Heart right ventricle (tissue), 16 donors: ENCODE measurements at regions not wholly inside any gene's neighbourhood (a gene's known extent, or its start where the extent isn't known, plus 50 kb on each side); places are given as distances from the start of the nearest gene placed in this dataset.

Experiments
- ATAC-seq, 8 donors: fragments of 200-7000 bp; cut with Tn5 transposase; one replicate each; pipeline ENCODE4 v1.9.1; 2020; ENCODE audit warnings: mild to moderate bottlenecking in 8 of 8, moderate library complexity in 8 of 8, moderate number of reproducible peaks in 1 of 8
- DNase-seq, 2 donors: peaks; one replicate each; pipeline ENCODE4 v3.0.0-alpha.2; 2020
- H3K27ac ChIP-seq, 10 donors: fragments of 200-600 bp; sonication (generic) in 2 of 10; one replicate each; pipeline versions ENCODE4 v1.5.0 to v1.8.0; 2020 to 2022; ENCODE audit warnings: mild to moderate bottlenecking in 3 of 10
- H3K27me3 ChIP-seq, 7 donors: fragments of 200-600 bp; one replicate each; pipeline ENCODE4 v1.8.0; 2021 to 2022; ENCODE audit warnings: mild to moderate bottlenecking in 2 of 7
- H3K36me3 ChIP-seq, 9 donors: fragments of 200-600 bp; sonication (generic) in 1 of 9; one replicate each; pipeline versions ENCODE4 v1.5.0 to v1.8.0; 2020 to 2022; ENCODE audit warnings: mild to moderate bottlenecking in 2 of 9
- H3K4me1 ChIP-seq, 9 donors: fragments of 200-600 bp; sonication (generic) in 1 of 9; one replicate each; pipeline versions ENCODE4 v1.5.0 to v1.8.0; 2020 to 2022; ENCODE audit warnings: mild to moderate bottlenecking in 4 of 9
- H3K4me3 ChIP-seq, 10 donors: fragments of 200-600 bp; sonication (generic) in 2 of 10; one replicate each; pipeline versions ENCODE4 v1.5.0 to v1.8.0; 2020 to 2022; ENCODE audit warnings: mild to moderate bottlenecking in 7 of 10, moderate library complexity in 2 of 10
- H3K9me3 ChIP-seq, 11 donors: fragments of 200-600 bp in 10 of 11; sonication (generic) in 2 of 11; one replicate each; pipeline versions ENCODE4 v1.5.0 to v1.8.0; 2013 to 2022; ENCODE audit warnings: mild to moderate bottlenecking in 2 of 11, control low read depth in 1 of 11, moderate library complexity in 1 of 11
- WGBS, 2 donors: extraction: QIAGEN DNeasy Blood & Tissue Kit; methylation state at CpG; one replicate each; pipeline ENCODE4 v1.1.7; 2013; ENCODE audit warnings: inconsistent platforms in 1 of 2; 5-methylcytosine and 5-hydroxymethylcytosine counted together
- intact Hi-C, 10 donors: fragments of 100-400 bp; cut with DNase I; formaldehyde crosslinking; loops; one replicate each; pipeline versions ENCODE4 v1.11.1 to v1.14.2; 2022
- TF ChIP-seq, protein P1 (sequence below), 9 donors: fragments of 200-600 bp; sonication (generic) in 2 of 9; IDR thresholded peaks; one replicate each; pipeline versions ENCODE4 v1.5.0 to v1.8.0; 2021 to 2022; ENCODE audit warnings: antibody characterized with exemption in 9 of 9, mild to moderate bottlenecking in 5 of 9, moderate library complexity in 1 of 9
- donor health status: Arrhythmogenic right ventricular cardiomyopathy.
- donor health status: ischemic (EF 13 %, LVEDD 7.1; RV severe dilation, severe dysfunction).
- donor health status: healthy with polysubstance abuse.
- donor health status: DM: no; HTN: yes; CAD: no.
- donor health status: DM: no; HTN: no; CAD: no.
- donor health status: ischemic (EF 25% LVEDD 6.9; RV normal size, moderate dysfunction).
- donor health status: ischemic (EF 25% LVEDD 5.7; RV mildly dilated, moderate dysfunction).
- donor health status: healthy.
- donor health status: DM: yes; HTN: yes; CAD: no.
- donor health status: Ischemic cardiomyopathy.
- donor health status: ischemic (EF 35%, LVEDD 5.7; RV mildly dilated, moderate dysfunction).
- donor health status: nonischemic (EF 11% LVEDD 7.7; RV severe dilation, severe dysfunction).
- donor health status: DM: yes; HTN: yes; CAD: no.
- donor health status: PGD.
- donor health status: ischemic (EF 29% LVEDD 5.4; RV normal size, mild dysfunction).
- donor health status: nonischemic (EF 23%, LVEDD 6.1; RV moderate dilation, normal function).

DNA sequence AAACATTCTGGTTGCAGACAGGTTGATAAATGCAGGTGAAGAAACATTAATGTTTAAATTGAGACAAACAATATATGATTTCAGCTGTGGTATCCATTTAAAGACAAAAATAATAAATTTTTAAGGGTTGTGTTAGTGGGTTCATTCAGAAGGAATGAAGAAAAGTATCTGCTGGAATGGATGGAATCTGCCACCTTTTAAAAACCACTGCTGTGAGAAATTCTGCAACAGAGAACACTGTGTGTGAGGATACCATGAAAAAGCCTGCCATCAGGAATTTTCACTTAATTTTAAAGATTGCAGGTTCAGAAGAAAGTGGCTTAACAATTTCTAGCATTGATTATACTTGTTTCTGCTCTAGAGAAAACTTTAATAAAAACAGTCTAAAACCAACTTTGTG is 184.6 kb upstream of the SOX5 start:
- Histone ChIP-seq H3K36me3 (no peaks in the 10 kb centered on the region), H3K4me3 (no peak overlapping the region), H3K9me3 (no peaks in the 10 kb centered on the region), H3K27ac (no peak overlapping the region), H3K4me1 (no peaks in the 10 kb centered on the region), H3K27me3 (no peaks in the 10 kb centered on the region)
- intact Hi-C loops, result no loop called here
- ATAC-seq (no peak), DNase-seq (no peak)
- TF ChIP-seq, protein P1, sequence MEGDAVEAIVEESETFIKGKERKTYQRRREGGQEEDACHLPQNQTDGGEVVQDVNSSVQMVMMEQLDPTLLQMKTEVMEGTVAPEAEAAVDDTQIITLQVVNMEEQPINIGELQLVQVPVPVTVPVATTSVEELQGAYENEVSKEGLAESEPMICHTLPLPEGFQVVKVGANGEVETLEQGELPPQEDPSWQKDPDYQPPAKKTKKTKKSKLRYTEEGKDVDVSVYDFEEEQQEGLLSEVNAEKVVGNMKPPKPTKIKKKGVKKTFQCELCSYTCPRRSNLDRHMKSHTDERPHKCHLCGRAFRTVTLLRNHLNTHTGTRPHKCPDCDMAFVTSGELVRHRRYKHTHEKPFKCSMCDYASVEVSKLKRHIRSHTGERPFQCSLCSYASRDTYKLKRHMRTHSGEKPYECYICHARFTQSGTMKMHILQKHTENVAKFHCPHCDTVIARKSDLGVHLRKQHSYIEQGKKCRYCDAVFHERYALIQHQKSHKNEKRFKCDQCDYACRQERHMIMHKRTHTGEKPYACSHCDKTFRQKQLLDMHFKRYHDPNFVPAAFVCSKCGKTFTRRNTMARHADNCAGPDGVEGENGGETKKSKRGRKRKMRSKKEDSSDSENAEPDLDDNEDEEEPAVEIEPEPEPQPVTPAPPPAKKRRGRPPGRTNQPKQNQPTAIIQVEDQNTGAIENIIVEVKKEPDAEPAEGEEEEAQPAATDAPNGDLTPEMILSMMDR (IDR thresholded peaks at IDR 0.05), result no peak

DNA sequence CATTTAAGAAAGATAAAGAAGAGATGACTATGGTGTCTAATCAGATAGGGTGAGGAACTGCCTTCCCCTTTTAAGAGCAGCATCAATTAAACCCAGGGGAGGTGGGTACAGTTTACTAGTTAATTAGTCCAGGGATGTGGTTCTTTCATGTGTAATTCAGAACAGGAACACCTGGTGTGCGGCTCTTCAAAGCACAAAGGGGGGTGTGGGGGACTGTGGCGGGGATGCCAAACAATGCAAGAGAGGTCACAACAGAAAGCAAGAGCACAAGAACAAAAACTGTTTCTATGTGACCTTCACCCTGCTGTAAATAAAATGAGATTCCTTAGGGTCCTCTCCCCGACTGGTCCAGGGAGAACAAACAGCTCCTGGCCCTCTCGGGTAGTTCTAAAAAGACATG is 183.9 kb upstream of the SOX5 start:
- no peaks in the 10 kb centered on the region for H3K9me3 ChIP-seq

DNA sequence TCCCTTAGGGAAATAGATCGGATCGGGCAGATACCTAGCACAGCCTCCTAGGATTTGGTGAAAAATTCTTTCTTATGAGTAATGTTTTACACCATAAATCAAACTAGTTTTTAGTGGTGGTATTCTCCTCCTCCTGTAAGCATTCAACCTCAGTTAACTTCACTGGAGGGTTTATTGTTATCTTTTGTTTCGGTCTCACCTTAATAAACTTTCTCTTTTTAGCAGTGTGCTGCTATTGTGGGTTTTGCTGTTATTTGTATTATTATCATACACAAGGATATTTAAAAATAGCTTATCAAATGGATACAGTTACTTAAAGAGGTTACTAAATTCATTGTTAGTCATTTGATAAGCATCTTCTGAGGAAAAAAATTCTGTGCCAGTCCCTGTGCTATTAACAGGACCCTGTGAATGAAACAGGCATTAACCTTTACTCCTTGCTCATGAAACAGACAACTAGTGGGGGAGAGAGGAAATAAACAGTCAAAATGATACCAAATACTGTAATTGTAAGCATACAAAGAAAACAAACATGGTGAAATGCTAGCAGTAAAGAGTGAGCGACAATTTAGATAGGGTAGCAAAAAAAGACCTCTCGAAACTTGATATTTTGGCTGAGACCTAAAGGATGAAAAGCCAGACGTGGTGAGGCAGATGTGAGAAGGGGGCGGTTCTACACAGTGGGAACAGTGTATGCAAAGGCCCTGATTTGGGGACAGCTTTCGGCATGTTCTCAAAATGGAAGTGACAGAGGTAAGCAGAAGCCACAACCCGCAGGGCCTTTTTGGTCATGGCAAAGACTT is 178.7 kb upstream of the SOX5 start:
- ATAC-seq, result no peak
- H3K27ac ChIP-seq, result no peak overlapping the region
- H3K4me1 ChIP-seq, result no peaks in the 10 kb centered on the region
- H3K9me3 ChIP-seq, result no peaks in the 10 kb centered on the region
- H3K27me3 ChIP-seq, result no peaks in the 10 kb centered on the region
- H3K4me3 ChIP-seq, result no peak overlapping the region
- DNase-seq, result no peak
- WGBS, 2 donors, result 92 to 94% methylated on average over 9 of the region's 9 CpGs
- intact Hi-C loops, result no loop called here
- TF ChIP-seq, protein P1 (IDR thresholded peaks at IDR 0.05), result no peak
- H3K36me3 ChIP-seq, result no peaks in the 10 kb centered on the region

More for the DNA sequence above, 183.9 kb upstream of the SOX5 start:
- DNase-seq (no peak), ATAC-seq (no peak)
- Histone ChIP-seq H3K27ac (no peak overlapping the region), H3K4me3 (no peak overlapping the region), H3K27me3 (no peaks in the 10 kb centered on the region), H3K36me3 (no peaks in the 10 kb centered on the region), H3K4me1 (no peaks in the 10 kb centered on the region)
- intact Hi-C loops, result no loop called here
- TF ChIP-seq, protein P1 (IDR thresholded peaks at IDR 0.05), result no peak
- WGBS, 2 donors, result 81 to 82% methylated on average over 4 of the region's 4 CpGs

DNA sequence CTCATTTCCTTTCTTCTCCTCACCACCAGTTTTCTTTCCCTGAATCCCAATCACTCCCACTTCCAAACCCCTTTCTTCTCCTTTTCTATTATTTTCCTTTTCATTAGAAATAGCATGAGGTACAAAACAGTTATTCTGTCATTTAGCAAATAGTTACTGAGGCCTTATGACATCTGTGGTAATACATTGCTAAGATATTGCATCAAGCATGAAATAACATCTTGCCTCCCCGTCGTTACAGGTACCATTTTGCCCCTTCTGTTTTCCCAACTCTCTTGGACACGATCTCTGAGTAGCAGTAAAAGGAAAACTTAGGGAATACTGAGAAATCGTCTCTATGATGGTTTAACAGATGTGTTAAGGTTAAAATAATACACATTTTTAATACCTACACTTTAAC is 175.8 kb upstream of the SOX5 start:
- DNase-seq, result no peak
- H3K36me3 ChIP-seq, result no peaks in the 10 kb centered on the region
- WGBS, 2 donors, result 91 to 92% methylated on average over 4 of the region's 4 CpGs
- no peak overlapping the region for H3K27ac ChIP-seq
- peaks cover 0 to 2% (median 0%) of the 10 kb centered on the region in 11 donors for H3K9me3 ChIP-seq
- H3K27me3 ChIP-seq, result no peaks in the 10 kb centered on the region
- H3K4me3 ChIP-seq, result no peak overlapping the region
- no peak for ATAC-seq
- intact Hi-C loops, result no loop called here
- TF ChIP-seq, protein P1 (IDR thresholded peaks at IDR 0.05), result no peak
- no peaks in the 10 kb centered on the region for H3K4me1 ChIP-seq
